HCT116 (cell line): ENCODE measurements at regions not wholly inside any gene's neighbourhood (a gene's known extent, or its start where the extent isn't known, plus 50 kb on each side); places are given as distances from the start of the nearest gene placed in this dataset.

ENCODE experiments used
- CTCF ChIP-seq, 3 experiments: fragments of 200-600 bp in 1 of 3; sonication (generic) in 1 of 3; IDR thresholded peaks in 2 of 3; conservative IDR thresholded peaks in 1 of 3; 2 replicates each; pipeline ENCODE4 v1.5.1; 2012 to 2017; ENCODE audit warnings: low read depth in 2 of 3, low read length in 2 of 3, antibody characterized with exemption in 1 of 3, borderline replicate concordance in 1 of 3, control low read depth in 1 of 3, mild to moderate bottlenecking in 1 of 3, mixed read lengths in 1 of 3, mixed run types in 1 of 3, moderate library complexity in 1 of 3; ENCODE audit not compliant: insufficient read depth in 1 of 3
- EGR1 ChIP-seq: IDR thresholded peaks from 2 replicates; pipeline ENCODE4 v1.6.1; 2012; ENCODE audit warnings: low read depth
- ELF1 ChIP-seq: IDR thresholded peaks from 2 replicates; pipeline ENCODE4 v1.6.1; 2012; ENCODE audit warnings: low read depth, borderline replicate concordance
- EZH2 ChIP-seq: fragments of 200-600 bp; sonication (generic); IDR thresholded peaks from 2 replicates; pipeline ENCODE4 v1.6.1; 2017; ENCODE audit warnings: antibody characterized with exemption, mixed run types
- POLR2A ChIP-seq: IDR thresholded peaks from 2 replicates; pipeline ENCODE4 v1.7.0; 2011; ENCODE audit warnings: borderline replicate concordance; ENCODE audit not compliant: insufficient read depth, insufficient read length; ENCODE audit errors: extremely low read depth
- POLR2AphosphoS5 ChIP-seq: IDR thresholded peaks from 2 replicates; pipeline ENCODE4 v1.6.1; 2011; ENCODE audit warnings: mild to moderate bottlenecking, low read depth, low read length, moderate library complexity
- RAD21 ChIP-seq: IDR thresholded peaks from 2 replicates; pipeline ENCODE4 v1.6.1; 2012; ENCODE audit warnings: low read depth, mild to moderate bottlenecking
- SIN3A ChIP-seq: IDR thresholded peaks from 2 replicates; pipeline ENCODE4 v1.6.1; 2012; ENCODE audit warnings: low read depth
- TCF7L2 ChIP-seq: IDR thresholded peaks from 2 replicates; pipeline ENCODE4 v1.7.0; 2011; ENCODE audit warnings: borderline replicate concordance, inconsistent platforms; ENCODE audit not compliant: insufficient read depth, insufficient read length; ENCODE audit errors: extremely low read depth
- ZNF274 ChIP-seq: fragments of 200-500 bp; sonication (Bioruptor generic); IDR thresholded peaks from 2 replicates; pipeline ENCODE4 v1.6.1; 2014; ENCODE audit warnings: mild to moderate bottlenecking, low read depth, low read length, inconsistent platforms
- TF ChIP-seq, protein P1 (sequence below): IDR thresholded peaks from 2 replicates; pipeline ENCODE4 v1.6.1; 2012

GRCh38 chr2:61694312-61695274 lies 156.4 kb upstream of the XPO1 start:
- TF ChIP-seq CTCF (IDR thresholded peaks at IDR 0.05 in 2 of 3, conservative IDR thresholded peaks at IDR 0.05 in 1 of 3; ENCODE audit: borderline replicate concordance in 1 of 3, insufficient read depth in 1 of 3, low read depth in 2 of 3, low read length in 2 of 3) (peak; percentile 5 to 47 (median 41); a peak in 4 of 6 replicates), ELF1 (no peak), EGR1 (peak; percentile 29; the same call in 1 of the 2 replicates), POLR2A (no peak), POLR2AphosphoS5 (peak; percentile 94), ZNF274 (no peak), RAD21 (no peak), EZH2 (no peak), TCF7L2 (no peak), SIN3A (no peak)
- TF ChIP-seq, protein P1, sequence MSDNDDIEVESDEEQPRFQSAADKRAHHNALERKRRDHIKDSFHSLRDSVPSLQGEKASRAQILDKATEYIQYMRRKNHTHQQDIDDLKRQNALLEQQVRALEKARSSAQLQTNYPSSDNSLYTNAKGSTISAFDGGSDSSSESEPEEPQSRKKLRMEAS = peak; percentile 51
